ENCODE measurements at regions not wholly inside any gene's neighbourhood (a gene's known extent, or its start where the extent isn't known, plus 50 kb on each side); places are given as distances from the start of the nearest gene placed in this dataset.

GRCh38 chr2:188151670-188152069 lies 140.0 kb upstream of the GULP1 start:
- no peak for TF ChIP-seq GLIS3 (CRISPR knock-in tag; IDR thresholded peaks at IDR 0.05)
- no peak for TF ChIP-seq ZC3H10 (CRISPR knock-in tag; IDR thresholded peaks at IDR 0.05)
- no peak for TF ChIP-seq TCF4 (CRISPR knock-in tag; IDR thresholded peaks at IDR 0.05; ENCODE audit: borderline replicate concordance)

GRCh38 chr2:188158337-188159100 lies 133.2 kb upstream of the GULP1 start:
- TF ChIP-seq ZFP30 (CRISPR knock-in tag; IDR thresholded peaks at IDR 0.05), result no peak
- TF ChIP-seq PPARA (CRISPR knock-in tag; IDR thresholded peaks at IDR 0.05; ENCODE audit: borderline replicate concordance), result no peak
- no peak for TF ChIP-seq ZC3H10 (CRISPR knock-in tag; IDR thresholded peaks at IDR 0.05)
- no peak for TF ChIP-seq GLIS3 (CRISPR knock-in tag; IDR thresholded peaks at IDR 0.05)
- TF ChIP-seq CSRNP3 (CRISPR knock-in tag; IDR thresholded peaks at IDR 0.05), result no peak
- no peak for TF ChIP-seq ZFP3 (CRISPR knock-in tag; IDR thresholded peaks at IDR 0.05)
- TF ChIP-seq RARB (CRISPR knock-in tag; IDR thresholded peaks at IDR 0.05), result no peak
- no peak for TF ChIP-seq TOX (CRISPR knock-in tag; IDR thresholded peaks at IDR 0.05; ENCODE audit: borderline replicate concordance)
- TF ChIP-seq ARNTL (CRISPR knock-in tag; IDR thresholded peaks at IDR 0.05; ENCODE audit: borderline replicate concordance, low read depth), result no peak
- TF ChIP-seq, protein P1, sequence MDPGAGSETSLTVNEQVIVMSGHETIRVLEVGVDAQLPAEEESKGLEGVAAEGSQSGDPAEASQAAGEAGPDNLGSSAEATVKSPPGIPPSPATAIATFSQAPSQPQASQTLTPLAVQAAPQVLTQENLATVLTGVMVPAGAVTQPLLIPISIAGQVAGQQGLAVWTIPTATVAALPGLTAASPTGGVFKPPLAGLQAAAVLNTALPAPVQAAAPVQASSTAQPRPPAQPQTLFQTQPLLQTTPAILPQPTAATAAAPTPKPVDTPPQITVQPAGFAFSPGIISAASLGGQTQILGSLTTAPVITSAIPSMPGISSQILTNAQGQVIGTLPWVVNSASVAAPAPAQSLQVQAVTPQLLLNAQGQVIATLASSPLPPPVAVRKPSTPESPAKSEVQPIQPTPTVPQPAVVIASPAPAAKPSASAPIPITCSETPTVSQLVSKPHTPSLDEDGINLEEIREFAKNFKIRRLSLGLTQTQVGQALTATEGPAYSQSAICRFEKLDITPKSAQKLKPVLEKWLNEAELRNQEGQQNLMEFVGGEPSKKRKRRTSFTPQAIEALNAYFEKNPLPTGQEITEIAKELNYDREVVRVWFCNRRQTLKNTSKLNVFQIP (CRISPR knock-in tag; IDR thresholded peaks at IDR 0.05; ENCODE audit: borderline replicate concordance, low read depth), result no peak
- TF ChIP-seq CSDC2 (CRISPR knock-in tag; IDR thresholded peaks at IDR 0.05), result no peak
- TF ChIP-seq TCF4 (CRISPR knock-in tag; IDR thresholded peaks at IDR 0.05; ENCODE audit: borderline replicate concordance), result no peak
- TF ChIP-seq ISL1 (CRISPR knock-in tag; IDR thresholded peaks at IDR 0.05), result no peak
- no peak for TF ChIP-seq ZNF70 (CRISPR knock-in tag; IDR thresholded peaks at IDR 0.05)
- no peak for TF ChIP-seq ZNF8 (CRISPR knock-in tag; IDR thresholded peaks at IDR 0.05)
- TF ChIP-seq ZNF565 (CRISPR knock-in tag; conservative IDR thresholded peaks at IDR 0.05; ENCODE audit: low read depth), result no peak
- TF ChIP-seq ESRRG (CRISPR knock-in tag; IDR thresholded peaks at IDR 0.05), result no peak
- no peak for TF ChIP-seq CREB5 (CRISPR knock-in tag; IDR thresholded peaks at IDR 0.05; ENCODE audit: low read depth)
- no peak for ATAC-seq

More at GRCh38 chr2:188151670-188152069, 140.0 kb upstream of the GULP1 start:
- ATAC-seq, result no peak

DNA sequence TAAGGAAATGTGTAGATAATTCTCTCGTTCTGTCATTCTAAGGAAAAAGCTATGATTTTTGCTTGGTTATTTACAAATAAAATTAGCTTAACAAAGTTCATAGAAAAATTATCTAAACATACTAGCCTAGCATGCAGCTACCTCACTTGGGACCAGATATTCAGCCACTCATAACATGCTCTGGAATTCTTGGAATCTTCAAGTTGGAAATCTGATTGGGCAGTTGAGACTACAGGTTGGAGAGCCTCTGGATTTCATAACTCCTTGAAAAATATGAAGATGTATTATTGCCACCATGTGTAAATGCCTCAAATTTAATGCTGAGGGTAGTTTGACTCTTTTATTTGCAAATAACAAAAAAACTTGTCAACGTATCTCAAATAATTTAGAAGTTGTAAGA lies 132.2 kb upstream of the GULP1 start:
- no peak for TF ChIP-seq CSDC2 (CRISPR knock-in tag; IDR thresholded peaks at IDR 0.05)
- no peak for TF ChIP-seq TCF4 (CRISPR knock-in tag; IDR thresholded peaks at IDR 0.05; ENCODE audit: borderline replicate concordance)
- TF ChIP-seq PPARA (CRISPR knock-in tag; IDR thresholded peaks at IDR 0.05; ENCODE audit: borderline replicate concordance), result no peak
- TF ChIP-seq, protein P2, sequence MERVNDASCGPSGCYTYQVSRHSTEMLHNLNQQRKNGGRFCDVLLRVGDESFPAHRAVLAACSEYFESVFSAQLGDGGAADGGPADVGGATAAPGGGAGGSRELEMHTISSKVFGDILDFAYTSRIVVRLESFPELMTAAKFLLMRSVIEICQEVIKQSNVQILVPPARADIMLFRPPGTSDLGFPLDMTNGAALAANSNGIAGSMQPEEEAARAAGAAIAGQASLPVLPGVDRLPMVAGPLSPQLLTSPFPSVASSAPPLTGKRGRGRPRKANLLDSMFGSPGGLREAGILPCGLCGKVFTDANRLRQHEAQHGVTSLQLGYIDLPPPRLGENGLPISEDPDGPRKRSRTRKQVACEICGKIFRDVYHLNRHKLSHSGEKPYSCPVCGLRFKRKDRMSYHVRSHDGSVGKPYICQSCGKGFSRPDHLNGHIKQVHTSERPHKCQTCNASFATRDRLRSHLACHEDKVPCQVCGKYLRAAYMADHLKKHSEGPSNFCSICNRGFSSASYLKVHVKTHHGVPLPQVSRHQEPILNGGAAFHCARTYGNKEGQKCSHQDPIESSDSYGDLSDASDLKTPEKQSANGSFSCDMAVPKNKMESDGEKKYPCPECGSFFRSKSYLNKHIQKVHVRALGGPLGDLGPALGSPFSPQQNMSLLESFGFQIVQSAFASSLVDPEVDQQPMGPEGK (CRISPR knock-in tag; IDR thresholded peaks at IDR 0.05; ENCODE audit: borderline replicate concordance), result no peak
- no peak for TF ChIP-seq OSR1 (CRISPR knock-in tag; IDR thresholded peaks at IDR 0.05)
- no peak for TF ChIP-seq CREB5 (CRISPR knock-in tag; IDR thresholded peaks at IDR 0.05; ENCODE audit: low read depth)
- no peak for ATAC-seq

DNA sequence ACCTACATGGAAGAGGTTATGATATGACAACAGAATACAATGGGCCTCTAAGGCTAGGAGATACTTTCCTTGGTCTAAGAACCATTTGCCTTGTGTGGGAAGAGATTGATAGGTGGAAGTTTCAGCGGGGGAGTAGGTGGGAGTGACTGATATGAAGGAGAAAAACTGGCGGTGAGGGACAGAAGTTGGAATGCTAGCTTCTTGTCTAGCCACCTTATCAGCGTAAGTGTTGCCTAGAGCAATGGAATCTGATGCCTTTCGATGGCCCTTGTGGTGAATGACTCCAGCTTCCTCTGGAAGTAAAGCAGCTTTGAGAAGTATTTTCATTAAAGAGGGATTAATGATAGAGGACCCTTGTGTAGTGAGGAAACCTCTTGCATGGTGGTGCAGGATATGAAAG lies 121.3 kb upstream of the GULP1 start:
- TF ChIP-seq ARNTL (CRISPR knock-in tag; IDR thresholded peaks at IDR 0.05; ENCODE audit: borderline replicate concordance, low read depth), result no peak
- TF ChIP-seq OSR1 (CRISPR knock-in tag; IDR thresholded peaks at IDR 0.05), result no peak
- TF ChIP-seq ZNF70 (CRISPR knock-in tag; IDR thresholded peaks at IDR 0.05), result no peak
- TF ChIP-seq GLIS3 (CRISPR knock-in tag; IDR thresholded peaks at IDR 0.05), result no peak
- no peak for TF ChIP-seq ISL1 (CRISPR knock-in tag; IDR thresholded peaks at IDR 0.05)
- no peak for TF ChIP-seq ZNF565 (CRISPR knock-in tag; conservative IDR thresholded peaks at IDR 0.05; ENCODE audit: low read depth)
- no peak for TF ChIP-seq ZNF8 (CRISPR knock-in tag; IDR thresholded peaks at IDR 0.05)
- no peak for TF ChIP-seq PPARA (CRISPR knock-in tag; IDR thresholded peaks at IDR 0.05; ENCODE audit: borderline replicate concordance)
- TF ChIP-seq, protein P2 (CRISPR knock-in tag; IDR thresholded peaks at IDR 0.05; ENCODE audit: borderline replicate concordance), result no peak
- no peak for TF ChIP-seq SNAI2 (CRISPR knock-in tag; IDR thresholded peaks at IDR 0.05)
- no peak for TF ChIP-seq CSDC2 (CRISPR knock-in tag; IDR thresholded peaks at IDR 0.05)
- no peak for TF ChIP-seq ZFP3 (CRISPR knock-in tag; IDR thresholded peaks at IDR 0.05)
- no peak for ATAC-seq

Measured in SK-N-SH treated with all-trans-retinoic acid at 6 μM for 48 hours (cell line).